ENCODE measurements at regions not wholly inside any gene's neighbourhood (a gene's known extent, or its start where the extent isn't known, plus 50 kb on each side); places are given as distances from the start of the nearest gene placed in this dataset.
"Not testable (repeated sequence)": the region's sequence is repeated elsewhere in the genome, so short reads cannot be mapped to it uniquely, and the experiment has no call there.

DNA sequence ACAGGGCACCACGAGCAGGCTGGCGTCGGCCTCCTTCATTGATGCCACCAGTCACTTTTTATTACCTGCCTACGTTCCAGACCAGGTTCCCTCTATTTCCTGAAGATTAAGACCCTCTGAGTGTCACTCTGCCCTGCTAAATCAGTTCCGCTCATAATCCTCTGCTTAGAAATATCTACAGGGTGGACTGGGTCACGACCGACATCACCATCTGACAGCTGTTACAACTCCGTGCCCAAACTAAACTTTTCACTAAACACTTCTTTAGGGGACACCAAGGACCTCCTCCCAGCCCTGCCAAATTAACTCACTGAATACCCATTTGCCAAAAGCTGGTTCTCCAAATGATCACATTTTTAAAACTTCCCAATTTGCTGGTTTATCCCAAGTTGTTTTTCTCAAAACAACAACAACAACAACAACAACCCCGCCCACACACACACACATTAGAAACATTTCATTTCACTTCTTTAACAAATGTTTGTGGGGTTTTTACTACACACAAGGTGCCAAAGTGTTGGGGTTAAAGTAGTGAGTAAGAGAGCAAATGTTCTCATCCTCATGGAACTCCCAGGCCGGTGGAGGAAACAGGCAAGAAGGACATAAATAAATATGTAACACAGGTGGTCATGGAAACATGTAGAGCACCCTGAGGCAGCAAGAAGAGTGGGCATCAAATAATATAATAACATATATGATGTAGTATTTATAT lies 72.0 kb upstream of the PEG3 start (continued):
- no peak for TF ChIP-seq KDM1A (IDR thresholded peaks at IDR 0.05; ENCODE audit: borderline replicate concordance, low read length)
- TF ChIP-seq NRF1 (IDR thresholded peaks at IDR 0.05; ENCODE audit: low read depth, low read length) = no peak

DNA sequence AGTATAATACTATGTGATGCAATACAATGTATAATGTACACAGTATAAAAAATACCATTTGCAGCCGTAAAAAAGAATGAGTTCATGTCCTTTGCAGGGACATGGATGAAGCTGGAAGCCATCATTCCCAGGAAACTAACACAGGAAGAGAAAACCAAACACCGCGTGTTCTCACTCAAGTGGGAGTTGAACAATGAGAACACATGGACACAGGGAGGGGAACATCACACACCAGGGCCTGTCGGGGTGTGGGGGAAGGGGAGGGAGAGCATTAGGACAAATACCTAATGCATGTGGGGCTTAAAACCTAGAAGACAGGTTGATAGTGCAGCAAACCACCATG lies 72.6 kb upstream of the PEG3 start:
- H3K36me3 ChIP-seq (ENCODE audit: control insufficient read depth in 2 of 4, insufficient read depth in 4 of 4, low read length in 3 of 4); H3K4me2 ChIP-seq (ENCODE audit: insufficient read depth in 1 of 2, low read depth in 2 of 2, low read length in 2 of 2); H4K91ac ChIP-seq (replicated peaks; ENCODE audit: insufficient read length, low read length); H3K79me2 ChIP-seq (ENCODE audit: control insufficient read depth in 1 of 2, insufficient read depth in 2 of 2, low read length in 2 of 2); H2BK5ac ChIP-seq (ENCODE audit: low read depth, low read length); FAIRE-seq; H4K5ac ChIP-seq (ENCODE audit: insufficient read length, low read depth, low read length); H3K79me1 ChIP-seq (ENCODE audit: low read depth, low read length); DNase-seq (ENCODE audit: low read depth in 1 of 2, low spot score in 2 of 2); H4K20me1 ChIP-seq (replicated peaks in 1 of 2; ENCODE audit: control insufficient read depth in 1 of 2, insufficient read depth in 2 of 2, low read length in 2 of 2); H3K23ac ChIP-seq (ENCODE audit: insufficient read length); H3K27ac ChIP-seq (ENCODE audit: low read depth, low read length); CTCF ChIA-PET (ENCODE audit: partially characterized antibody); H2BK15ac ChIP-seq (ENCODE audit: low read length); H2BK120ac ChIP-seq (replicated peaks; ENCODE audit: low read depth, low read length); H3K9ac ChIP-seq (replicated peaks in 1 of 4; ENCODE audit: extremely low read depth in 1 of 4, low read depth in 3 of 4, low read length in 3 of 4); H4K8ac ChIP-seq (ENCODE audit: extremely low read depth, insufficient read depth, low read length); H2BK12ac ChIP-seq (ENCODE audit: low read depth, low read length); H3K14ac ChIP-seq (ENCODE audit: insufficient read length); H3K56ac ChIP-seq (replicated peaks; ENCODE audit: insufficient read length, low read depth, low read length); H3K23me2 ChIP-seq (ENCODE audit: low read depth, low read length); H2AFZ ChIP-seq (ENCODE audit: low read length); H2AK5ac ChIP-seq (ENCODE audit: low read depth, low read length); H2BK20ac ChIP-seq (ENCODE audit: low read length); H3K4ac ChIP-seq (replicated peaks; ENCODE audit: insufficient read length, low read depth, low read length); H3K18ac ChIP-seq (ENCODE audit: extremely low read depth, low read length); H3K4me1 ChIP-seq (replicated peaks in 1 of 4; ENCODE audit: control insufficient read depth in 3 of 4, insufficient read depth in 4 of 4, low read length in 3 of 4); POLR2A ChIA-PET (ENCODE audit: partially characterized antibody); H3K27me3 ChIP-seq (replicated peaks in 1 of 4; ENCODE audit: control insufficient read depth in 3 of 4, extremely low read depth in 1 of 4, insufficient read depth in 3 of 4, low read length in 3 of 4); H3K4me3 ChIP-seq (ENCODE audit: extremely low read depth in 1 of 4, insufficient read depth in 2 of 4, low read depth in 3 of 4, low read length in 4 of 4): not testable (repeated sequence)
- peaks cover 56 to 86% of the 10 kb centered on the region in 2 experiments for H3K9me3 ChIP-seq (ENCODE audit: insufficient read depth in 2 of 2, low read depth in 1 of 2, low read length in 1 of 2)
- 97% methylated on average over 2 of the region's 4 CpGs; no CpG with 5 or more reads in 1 of the 2 experiments for whole genome bisulfite sequencing, 2 experiments (ENCODE audit: extremely low coverage in 1 of 2, insufficient coverage in 1 of 2, insufficient read length in 1 of 2, insufficient replicate concordance in 2 of 2, low coverage in 1 of 2, low lambda C conversion rate in 2 of 2, missing lambda C conversion rate in 1 of 2)
